Activated CD8-positive, alpha-beta memory T cell treated with anti-CD3 and anti-CD28 coated beads, Interleukin-2, amount 50 U/mL, for 24 hours (primary cell): ENCODE measurements at regions not wholly inside any gene's neighbourhood (a gene's known extent, or its start where the extent isn't known, plus 50 kb on each side); places are given as distances from the start of the nearest gene placed in this dataset.

ENCODE experiments used
- DNase-seq: peaks from one replicate; pipeline ENCODE4 v3.0.0-alpha.2; 2020; ENCODE audit errors: extremely low read depth

- DNase-seq = no peak
Observed at GRCh38 chr2:18425210-18425703, 135.2 kb downstream of the RDH14 start.

GRCh38 chr2:18423636-18424035 lies 136.8 kb downstream of the RDH14 start:
- DNase-seq = no peak

- DNase-seq = no peak
Observed at GRCh38 chr2:18422432-18423165, 137.9 kb downstream of the RDH14 start.

- no peak for DNase-seq
Observed at GRCh38 chr2:18413676-18414396, 146.6 kb downstream of the RDH14 start.

- no peak for DNase-seq
Observed at GRCh38 chr2:18412980-18413675, 147.3 kb downstream of the RDH14 start.

- DNase-seq = no peak
Observed at GRCh38 chr2:18411626-18412025, 148.8 kb downstream of the RDH14 start.

- no peak for DNase-seq
Observed at GRCh38 chr2:18410543-18410942, 149.9 kb downstream of the RDH14 start.

- DNase-seq = no peak
Observed at GRCh38 chr2:18408638-18409037, 151.8 kb downstream of the RDH14 start.

- DNase-seq = no peak
Observed at GRCh38 chr2:18406219-18406618, 154.2 kb downstream of the RDH14 start.

GRCh38 chr2:18404708-18405107 lies 155.7 kb downstream of the RDH14 start:
- DNase-seq = no peak

GRCh38 chr2:18403921-18404522 lies 156.4 kb downstream of the RDH14 start:
- DNase-seq = no peak

GRCh38 chr2:18402831-18403230 lies 157.6 kb downstream of the RDH14 start:
- no peak for DNase-seq

GRCh38 chr2:18401471-18401870 lies 159.0 kb downstream of the RDH14 start:
- no peak for DNase-seq

- DNase-seq = no peak
Observed at GRCh38 chr2:18399601-18400000, 160.9 kb downstream of the RDH14 start.

- DNase-seq = no peak
Observed at GRCh38 chr2:18398833-18399232, 161.6 kb downstream of the RDH14 start.

GRCh38 chr2:18396329-18397010 lies 164.0 kb downstream of the RDH14 start:
- no peak for DNase-seq

- DNase-seq = no peak
Observed at GRCh38 chr2:18395555-18395954, 164.9 kb downstream of the RDH14 start.

- peak; percentile 20 for DNase-seq
Observed at GRCh38 chr2:18387441-18388206, 172.8 kb downstream of the RDH14 start.

- DNase-seq = no peak
Observed at GRCh38 chr2:18384242-18384641, 176.2 kb downstream of the RDH14 start.

- DNase-seq = no peak
Observed at GRCh38 chr2:18381386-18381785, 179.1 kb downstream of the RDH14 start.

GRCh38 chr2:18380321-18380720 lies 180.1 kb downstream of the RDH14 start:
- DNase-seq = no peak
